CD8-positive, alpha-beta memory T cell (primary cell): ENCODE measurements at regions not wholly inside any gene's neighbourhood (a gene's known extent, or its start where the extent isn't known, plus 50 kb on each side); places are given as distances from the start of the nearest gene placed in this dataset.

Experiments used
- CTCF ChIA-PET: fragments of 350-600 bp; sonication (Branson Sonifier 250); formaldehyde crosslinking; loops from one replicate; lab custom pipeline; 2021; ENCODE audit warnings: antibody characterized with exemption; lab: Charles Lee
- POLR2A ChIA-PET: fragments of 350-600 bp; sonication (Branson Sonifier 250); formaldehyde crosslinking; loops from one replicate; lab custom pipeline; 2021; ENCODE audit warnings: antibody characterized with exemption; lab: Charles Lee
- DNase-seq, 5 donors: peaks; one replicate each; pipeline versions ENCODE4 v3.0.0 to v3.0.0-alpha.2; 2020 to 2022; ENCODE audit warnings: mixed read lengths in 1 of 5
- H3K27ac ChIP-seq: one replicate; pipeline ENCODE4 v1.7.0; 2013; ENCODE audit warnings: low read depth, mild to moderate bottlenecking, low read length, moderate library complexity
- H3K27me3 ChIP-seq: 2 replicates; pipeline ENCODE4 v1.7.0; 2013; ENCODE audit warnings: low read length, mild to moderate bottlenecking; ENCODE audit not compliant: insufficient read depth, poor library complexity, severe bottlenecking
- H3K36me3 ChIP-seq: 2 replicates; pipeline ENCODE4 v1.7.0; 2013; ENCODE audit warnings: mild to moderate bottlenecking, low read length, moderate library complexity; ENCODE audit not compliant: insufficient read depth
- H3K4me1 ChIP-seq: 2 replicates; pipeline ENCODE4 v1.7.0; 2013; ENCODE audit warnings: mild to moderate bottlenecking, low read length, moderate library complexity; ENCODE audit not compliant: insufficient read depth
- H3K4me3 ChIP-seq: 2 replicates; pipeline ENCODE4 v1.7.0; 2013; ENCODE audit warnings: mild to moderate bottlenecking, low read length
- H3K9me3 ChIP-seq: 2 replicates; pipeline ENCODE4 v1.7.0; 2013; ENCODE audit warnings: mild to moderate bottlenecking, low read length
- H3K27ac Mint-ChIP-seq, 8 donors: one replicate each; pipeline ENCODE4 v1.8.0; 2020 to 2021; ENCODE audit warnings: mixed read lengths in 8 of 8, mild to moderate bottlenecking in 6 of 8, inconsistent platforms in 3 of 8, moderate library complexity in 3 of 8
- H3K27me3 Mint-ChIP-seq, 2 donors: one replicate each; pipeline ENCODE4 v1.8.0; 2020 to 2021; ENCODE audit warnings: mixed read lengths in 2 of 2, mild to moderate bottlenecking in 1 of 2, moderate library complexity in 1 of 2
- H3K36me3 Mint-ChIP-seq, 3 donors: one replicate each; pipeline ENCODE4 v1.8.0; 2020 to 2021; ENCODE audit warnings: mixed read lengths in 3 of 3, inconsistent platforms in 1 of 3, mild to moderate bottlenecking in 1 of 3
- H3K4me1 Mint-ChIP-seq, 3 donors: one replicate each; pipeline ENCODE4 v1.8.0; 2020 to 2021; ENCODE audit warnings: mixed read lengths in 3 of 3, inconsistent platforms in 1 of 3, mild to moderate bottlenecking in 1 of 3
- H3K4me3 Mint-ChIP-seq, 7 donors: one replicate each; pipeline ENCODE4 v1.8.0; 2020 to 2021; ENCODE audit warnings: mixed read lengths in 7 of 7, mild to moderate bottlenecking in 6 of 7, moderate library complexity in 4 of 7, inconsistent platforms in 2 of 7
- H3K9me3 Mint-ChIP-seq, 5 donors: one replicate each; pipeline ENCODE4 v1.8.0; 2020 to 2022; ENCODE audit warnings: mixed read lengths in 5 of 5, mild to moderate bottlenecking in 3 of 5, moderate library complexity in 2 of 5, inconsistent platforms in 1 of 5

- Mint-ChIP-seq H3K36me3 (peaks cover 0 to 9% (median 0%) of the 10 kb centered on the region in 3 donors), H3K4me1 (no peaks in the 10 kb centered on the region), H3K27me3 (peaks cover 0 to 2% of the 10 kb centered on the region in 2 donors), H3K9me3 (peaks cover 5 to 26% (median 23%) of the 10 kb centered on the region in 5 donors), H3K27ac (no peak overlapping the region), H3K4me3 (no peak overlapping the region)
- ChIA-PET POLR2A (no interaction called here), CTCF (no interaction called here)
- no peak for DNase-seq
- H3K4me3 ChIP-seq: no peak overlapping the region
- H3K27me3 ChIP-seq: no peaks in the 10 kb centered on the region
- no peaks in the 10 kb centered on the region for H3K9me3 ChIP-seq
- no peak overlapping the region for H3K27ac ChIP-seq
- H3K4me1 ChIP-seq: no peaks in the 10 kb centered on the region
- no peaks in the 10 kb centered on the region for H3K36me3 ChIP-seq
Measured at GRCh38 chr2:138207074-138207930, 243.0 kb downstream of the HNMT start.

DNA sequence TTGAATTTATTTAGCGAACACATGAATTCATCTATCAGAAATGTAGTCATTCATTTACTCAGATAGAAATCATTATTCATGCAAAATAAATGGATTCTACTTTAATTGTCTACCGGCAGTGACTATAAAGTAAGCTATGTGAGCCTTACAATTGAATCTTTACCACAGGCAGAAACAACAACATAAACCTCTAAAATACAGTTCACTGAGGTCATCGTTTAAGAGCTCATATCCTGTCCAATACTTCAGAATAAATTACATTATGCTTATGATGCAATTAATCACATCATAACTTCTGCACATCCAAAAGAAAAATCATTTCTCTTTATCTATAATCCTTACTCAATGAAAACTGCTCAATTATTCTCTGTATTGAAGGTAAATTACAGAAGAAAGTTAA, 244.7 kb downstream of the HNMT start:
- peaks cover 0 to 9% (median 0%) of the 10 kb centered on the region in 3 donors for H3K36me3 Mint-ChIP-seq
- H3K4me1 Mint-ChIP-seq: no peaks in the 10 kb centered on the region
- H3K9me3 Mint-ChIP-seq: peaks cover 5 to 20% (median 19%) of the 10 kb centered on the region in 5 donors
- DNase-seq: no peak
- H3K4me3 ChIP-seq: no peak overlapping the region
- CTCF ChIA-PET: no interaction called here
- H3K4me1 ChIP-seq: no peaks in the 10 kb centered on the region
- no peaks in the 10 kb centered on the region for H3K9me3 ChIP-seq
- peaks cover 0 to 2% of the 10 kb centered on the region in 2 donors for H3K27me3 Mint-ChIP-seq
- POLR2A ChIA-PET: no interaction called here
- H3K4me3 Mint-ChIP-seq: no peak overlapping the region
- H3K36me3 ChIP-seq: no peaks in the 10 kb centered on the region
- no peak overlapping the region for H3K27ac Mint-ChIP-seq
- no peaks in the 10 kb centered on the region for H3K27me3 ChIP-seq
- no peak overlapping the region for H3K27ac ChIP-seq

DNA sequence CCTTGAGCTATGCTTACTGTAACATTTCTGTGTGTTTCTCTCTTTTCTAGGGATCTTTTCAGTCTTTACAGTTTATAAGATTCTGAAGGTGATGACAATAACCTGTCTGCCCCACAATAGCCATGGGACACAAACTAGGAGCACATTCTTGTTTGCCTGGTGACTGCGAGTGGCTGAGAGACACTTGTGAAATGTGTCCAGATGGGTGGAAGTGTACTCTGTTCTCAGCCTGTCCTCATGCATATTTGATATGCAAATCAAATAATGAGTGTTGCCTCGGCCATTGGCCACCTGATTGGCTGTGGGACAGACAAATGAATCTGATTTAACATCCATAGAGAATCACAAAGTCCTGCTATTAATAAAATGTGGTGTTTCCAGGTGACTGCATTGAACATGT, 246.2 kb downstream of the HNMT start:
- Histone ChIP-seq H3K27ac (no peak overlapping the region), H3K4me3 (no peak overlapping the region), H3K4me1 (no peaks in the 10 kb centered on the region), H3K36me3 (no peaks in the 10 kb centered on the region), H3K27me3 (no peaks in the 10 kb centered on the region), H3K9me3 (no peaks in the 10 kb centered on the region)
- H3K9me3 Mint-ChIP-seq: peaks cover 5 to 15% (median 8%) of the 10 kb centered on the region in 5 donors
- H3K4me3 Mint-ChIP-seq: no peak overlapping the region
- H3K36me3 Mint-ChIP-seq: peaks cover 0 to 9% (median 0%) of the 10 kb centered on the region in 3 donors
- ChIA-PET CTCF (no interaction called here), POLR2A (no interaction called here)
- H3K27me3 Mint-ChIP-seq: peaks cover 0 to 2% of the 10 kb centered on the region in 2 donors
- H3K4me1 Mint-ChIP-seq: no peaks in the 10 kb centered on the region
- H3K27ac Mint-ChIP-seq: no peak overlapping the region
- DNase-seq: no peak

DNA sequence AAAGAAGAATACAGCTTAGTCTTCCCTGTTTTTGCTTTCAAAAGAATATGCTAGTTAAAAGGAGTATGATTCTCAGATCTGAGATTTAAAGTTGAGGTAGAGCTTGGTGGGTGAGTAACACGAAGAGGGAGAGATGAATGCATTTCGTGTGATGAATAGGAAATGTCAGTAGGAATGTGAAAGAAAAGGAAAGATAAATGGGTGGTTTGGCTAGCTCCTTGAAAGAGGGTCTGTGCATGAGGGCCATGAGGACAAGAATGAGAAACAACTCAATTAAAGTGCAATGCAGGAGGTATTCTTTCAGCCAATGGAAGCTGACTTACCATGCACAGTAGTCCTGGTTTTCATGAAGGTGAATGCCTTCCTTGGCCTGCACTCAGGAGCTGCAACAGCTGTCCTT, 248.2 kb downstream of the HNMT start:
- peaks cover 0 to 9% (median 5%) of the 10 kb centered on the region in 5 donors for H3K9me3 Mint-ChIP-seq
- DNase-seq: no peak
- CTCF ChIA-PET: no interaction called here
- Histone ChIP-seq H3K4me3 (no peak overlapping the region), H3K9me3 (no peaks in the 10 kb centered on the region), H3K4me1 (no peaks in the 10 kb centered on the region), H3K36me3 (no peaks in the 10 kb centered on the region), H3K27ac (no peak overlapping the region), H3K27me3 (no peaks in the 10 kb centered on the region)
- POLR2A ChIA-PET: no interaction called here
- H3K4me1 Mint-ChIP-seq: no peaks in the 10 kb centered on the region
- H3K27ac Mint-ChIP-seq: no peak overlapping the region
- H3K4me3 Mint-ChIP-seq: no peak overlapping the region
- no peaks in the 10 kb centered on the region for H3K27me3 Mint-ChIP-seq
- peaks cover 0 to 9% (median 0%) of the 10 kb centered on the region in 3 donors for H3K36me3 Mint-ChIP-seq

GRCh38 chr2:138213084-138213483, 248.8 kb downstream of the HNMT start:
- Mint-ChIP-seq H3K9me3 (peaks cover 0 to 8% (median 5%) of the 10 kb centered on the region in 5 donors), H3K27me3 (no peaks in the 10 kb centered on the region), H3K27ac (no peak overlapping the region), H3K36me3 (peaks cover 0 to 9% (median 0%) of the 10 kb centered on the region in 3 donors), H3K4me1 (no peaks in the 10 kb centered on the region), H3K4me3 (no peak overlapping the region)
- DNase-seq: no peak
- CTCF ChIA-PET: no interaction called here
- no peak overlapping the region for H3K27ac ChIP-seq
- POLR2A ChIA-PET: no interaction called here
- no peaks in the 10 kb centered on the region for H3K4me1 ChIP-seq
- no peak overlapping the region for H3K4me3 ChIP-seq
- H3K27me3 ChIP-seq: no peaks in the 10 kb centered on the region
- no peaks in the 10 kb centered on the region for H3K36me3 ChIP-seq
- no peaks in the 10 kb centered on the region for H3K9me3 ChIP-seq

- CTCF ChIA-PET: no interaction called here
- H3K27me3 Mint-ChIP-seq: no peaks in the 10 kb centered on the region
- peaks cover 0 to 9% (median 0%) of the 10 kb centered on the region in 3 donors for H3K36me3 Mint-ChIP-seq
- no peaks in the 10 kb centered on the region for H3K4me1 Mint-ChIP-seq
- H3K27ac Mint-ChIP-seq: no peak overlapping the region
- H3K4me1 ChIP-seq: no peaks in the 10 kb centered on the region
- no peak for DNase-seq
- H3K27me3 ChIP-seq: no peaks in the 10 kb centered on the region
- no peaks in the 10 kb centered on the region for H3K9me3 ChIP-seq
- H3K9me3 Mint-ChIP-seq: peaks cover 0 to 8% (median 5%) of the 10 kb centered on the region in 5 donors
- no peaks in the 10 kb centered on the region for H3K36me3 ChIP-seq
- no peak overlapping the region for H3K27ac ChIP-seq
- no peak overlapping the region for H3K4me3 ChIP-seq
- H3K4me3 Mint-ChIP-seq: no peak overlapping the region
- POLR2A ChIA-PET: no interaction called here
Measured at GRCh38 chr2:138213624-138214023, 249.4 kb downstream of the HNMT start.

- Mint-ChIP-seq H3K27ac (no peak overlapping the region), H3K4me1 (no peaks in the 10 kb centered on the region), H3K4me3 (no peak overlapping the region), H3K27me3 (no peaks in the 10 kb centered on the region), H3K36me3 (peaks cover 0 to 7% (median 0%) of the 10 kb centered on the region in 3 donors), H3K9me3 (peaks cover 0 to 5% (median 4%) of the 10 kb centered on the region in 5 donors)
- no peak for DNase-seq
- no peaks in the 10 kb centered on the region for H3K36me3 ChIP-seq
- no peaks in the 10 kb centered on the region for H3K27me3 ChIP-seq
- POLR2A ChIA-PET: no interaction called here
- no peaks in the 10 kb centered on the region for H3K9me3 ChIP-seq
- no peak overlapping the region for H3K27ac ChIP-seq
- no peak overlapping the region for H3K4me3 ChIP-seq
- CTCF ChIA-PET: no interaction called here
- H3K4me1 ChIP-seq: no peaks in the 10 kb centered on the region
Measured at GRCh38 chr2:138215958-138216357, 251.7 kb downstream of the HNMT start.

- Histone ChIP-seq H3K27ac (no peak overlapping the region), H3K36me3 (no peaks in the 10 kb centered on the region), H3K27me3 (no peaks in the 10 kb centered on the region), H3K9me3 (no peaks in the 10 kb centered on the region), H3K4me3 (no peak overlapping the region), H3K4me1 (no peaks in the 10 kb centered on the region)
- POLR2A ChIA-PET: no interaction called here
- Mint-ChIP-seq H3K4me3 (no peak overlapping the region), H3K4me1 (no peaks in the 10 kb centered on the region), H3K27me3 (no peaks in the 10 kb centered on the region), H3K36me3 (no peaks in the 10 kb centered on the region), H3K27ac (no peak overlapping the region), H3K9me3 (peaks cover 0 to 5% (median 3%) of the 10 kb centered on the region in 5 donors)
- DNase-seq: no peak
- CTCF ChIA-PET: no interaction called here
Measured at GRCh38 chr2:138217975-138218374, 253.7 kb downstream of the HNMT start.
